Kidney epithelial cell (primary cell): ENCODE measurements at regions not wholly inside any gene's neighbourhood (a gene's known extent, or its start where the extent isn't known, plus 50 kb on each side); places are given as distances from the start of the nearest gene placed in this dataset.

Experiments
- DNase-seq: peaks from one replicate; pipeline ENCODE4 v3.0.0-alpha.2; 2010; ENCODE audit warnings: low read depth
- H3K27me3 ChIP-seq: 2 replicates; pipeline ENCODE4 v1.6.0; 2011; ENCODE audit warnings: low read length; ENCODE audit not compliant: control insufficient read depth, insufficient read depth
- H3K36me3 ChIP-seq: 2 replicates; pipeline ENCODE4 v1.5.1; 2011; ENCODE audit warnings: low read length; ENCODE audit not compliant: control insufficient read depth, insufficient read depth
- H3K4me3 ChIP-seq: 2 replicates; pipeline ENCODE4 v1.5.1; 2011; ENCODE audit warnings: low read depth, mild to moderate bottlenecking, control low read depth, low read length
- TF ChIP-seq, protein P1 (sequence below): IDR thresholded peaks from 2 replicates; pipeline ENCODE4 v1.5.1; 2011; ENCODE audit warnings: mild to moderate bottlenecking, moderate library complexity, low read length, control low read depth, inconsistent platforms; ENCODE audit not compliant: insufficient read depth, poor library complexity, severe bottlenecking

DNA sequence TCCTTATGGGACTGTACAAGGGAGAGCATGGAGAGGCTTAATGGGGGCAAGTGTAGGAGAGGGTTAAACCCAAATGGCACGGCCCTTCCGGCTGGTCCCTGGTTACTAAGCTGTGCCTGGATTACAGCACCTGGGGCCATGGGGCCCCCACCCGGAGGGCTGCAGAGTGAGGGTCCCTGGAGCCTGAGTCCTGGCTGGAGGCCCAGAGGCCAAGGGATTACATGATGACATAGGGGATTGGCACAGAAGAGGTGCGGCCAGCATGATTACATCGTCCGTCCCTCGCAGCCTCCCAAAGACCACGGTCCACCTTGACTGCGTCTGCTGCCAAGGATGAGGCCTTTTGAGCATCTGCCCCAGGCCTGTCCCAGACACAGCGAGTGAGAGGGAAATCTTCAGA is 149.4 kb downstream of the URI1 start:
- TF ChIP-seq, protein P1, sequence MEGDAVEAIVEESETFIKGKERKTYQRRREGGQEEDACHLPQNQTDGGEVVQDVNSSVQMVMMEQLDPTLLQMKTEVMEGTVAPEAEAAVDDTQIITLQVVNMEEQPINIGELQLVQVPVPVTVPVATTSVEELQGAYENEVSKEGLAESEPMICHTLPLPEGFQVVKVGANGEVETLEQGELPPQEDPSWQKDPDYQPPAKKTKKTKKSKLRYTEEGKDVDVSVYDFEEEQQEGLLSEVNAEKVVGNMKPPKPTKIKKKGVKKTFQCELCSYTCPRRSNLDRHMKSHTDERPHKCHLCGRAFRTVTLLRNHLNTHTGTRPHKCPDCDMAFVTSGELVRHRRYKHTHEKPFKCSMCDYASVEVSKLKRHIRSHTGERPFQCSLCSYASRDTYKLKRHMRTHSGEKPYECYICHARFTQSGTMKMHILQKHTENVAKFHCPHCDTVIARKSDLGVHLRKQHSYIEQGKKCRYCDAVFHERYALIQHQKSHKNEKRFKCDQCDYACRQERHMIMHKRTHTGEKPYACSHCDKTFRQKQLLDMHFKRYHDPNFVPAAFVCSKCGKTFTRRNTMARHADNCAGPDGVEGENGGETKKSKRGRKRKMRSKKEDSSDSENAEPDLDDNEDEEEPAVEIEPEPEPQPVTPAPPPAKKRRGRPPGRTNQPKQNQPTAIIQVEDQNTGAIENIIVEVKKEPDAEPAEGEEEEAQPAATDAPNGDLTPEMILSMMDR, result no peak

DNA sequence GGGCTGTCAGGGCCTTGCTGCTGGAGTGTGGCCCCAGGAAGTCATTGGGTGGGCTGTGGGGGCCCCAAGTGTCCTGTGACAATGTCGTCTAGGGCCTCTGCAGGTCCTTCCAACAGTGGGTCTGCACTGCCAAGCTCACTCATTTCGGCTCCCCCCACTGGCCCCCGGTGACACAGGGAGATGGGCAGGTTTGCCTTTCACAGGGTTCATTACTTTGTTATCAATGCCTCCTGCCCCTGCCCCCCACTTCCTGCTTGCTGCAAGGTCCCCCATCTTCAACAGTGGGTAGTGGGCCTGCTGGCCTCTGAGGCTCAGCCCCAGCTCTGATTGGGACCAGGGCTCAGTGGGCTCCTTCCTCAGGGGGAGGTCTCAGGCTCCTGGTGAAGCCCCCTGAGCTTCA is 149.8 kb downstream of the URI1 start:
- no peak overlapping the region for H3K4me3 ChIP-seq
- no peak for DNase-seq
- no peaks in the 10 kb centered on the region for H3K27me3 ChIP-seq
- TF ChIP-seq, protein P1, result no peak
- H3K36me3 ChIP-seq, result no peaks in the 10 kb centered on the region

More for the DNA sequence above, 149.4 kb downstream of the URI1 start:
- H3K27me3 ChIP-seq, result no peaks in the 10 kb centered on the region
- no peaks in the 10 kb centered on the region for H3K36me3 ChIP-seq
- H3K4me3 ChIP-seq, result no peak overlapping the region
- DNase-seq, result no peak

DNA sequence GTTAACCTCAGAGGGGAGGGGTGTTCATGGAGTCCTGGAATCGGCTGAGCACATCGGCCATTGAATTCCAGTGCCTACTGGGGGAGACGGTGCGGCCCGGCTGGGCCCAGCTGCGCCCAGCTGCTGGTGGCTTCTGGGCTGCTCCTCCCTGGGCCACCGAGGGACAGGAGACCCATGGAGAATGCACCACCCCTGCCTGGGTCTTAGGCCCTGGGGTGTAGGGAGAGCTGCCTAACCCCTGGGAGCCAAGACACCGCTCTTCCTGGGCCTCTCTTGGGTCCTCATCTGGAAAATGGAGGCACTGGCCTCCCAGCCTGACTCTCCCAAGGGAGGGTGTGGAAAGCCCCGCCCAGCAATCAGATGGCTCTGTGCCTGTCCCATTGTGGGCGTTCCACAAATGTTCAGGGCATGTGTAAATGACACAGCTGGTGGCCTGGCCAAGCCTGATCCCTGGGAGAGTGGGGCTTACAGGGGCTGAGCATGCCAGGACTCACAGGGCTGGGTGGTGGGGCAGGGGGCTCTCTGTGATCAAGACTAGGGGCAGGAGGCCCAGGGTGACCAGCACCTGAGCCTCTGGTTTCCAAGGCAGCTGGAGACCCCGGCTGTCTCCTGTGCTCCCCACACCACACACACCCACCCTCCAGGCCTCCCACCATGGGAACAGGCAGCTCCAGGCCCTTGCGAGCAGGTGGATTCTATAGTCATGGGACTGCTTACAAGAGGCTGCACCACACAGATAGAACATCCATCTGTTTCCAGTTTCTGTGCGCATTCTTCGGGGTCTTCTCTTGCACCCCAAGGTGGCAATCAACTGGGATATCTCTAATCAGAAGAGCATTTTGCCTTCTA is 150.9 kb downstream of the URI1 start:
- TF ChIP-seq, protein P1, result no peak
- Histone ChIP-seq H3K4me3 (no peak overlapping the region), H3K27me3 (no peaks in the 10 kb centered on the region), H3K36me3 (no peaks in the 10 kb centered on the region)
- DNase-seq, result no peak

DNA sequence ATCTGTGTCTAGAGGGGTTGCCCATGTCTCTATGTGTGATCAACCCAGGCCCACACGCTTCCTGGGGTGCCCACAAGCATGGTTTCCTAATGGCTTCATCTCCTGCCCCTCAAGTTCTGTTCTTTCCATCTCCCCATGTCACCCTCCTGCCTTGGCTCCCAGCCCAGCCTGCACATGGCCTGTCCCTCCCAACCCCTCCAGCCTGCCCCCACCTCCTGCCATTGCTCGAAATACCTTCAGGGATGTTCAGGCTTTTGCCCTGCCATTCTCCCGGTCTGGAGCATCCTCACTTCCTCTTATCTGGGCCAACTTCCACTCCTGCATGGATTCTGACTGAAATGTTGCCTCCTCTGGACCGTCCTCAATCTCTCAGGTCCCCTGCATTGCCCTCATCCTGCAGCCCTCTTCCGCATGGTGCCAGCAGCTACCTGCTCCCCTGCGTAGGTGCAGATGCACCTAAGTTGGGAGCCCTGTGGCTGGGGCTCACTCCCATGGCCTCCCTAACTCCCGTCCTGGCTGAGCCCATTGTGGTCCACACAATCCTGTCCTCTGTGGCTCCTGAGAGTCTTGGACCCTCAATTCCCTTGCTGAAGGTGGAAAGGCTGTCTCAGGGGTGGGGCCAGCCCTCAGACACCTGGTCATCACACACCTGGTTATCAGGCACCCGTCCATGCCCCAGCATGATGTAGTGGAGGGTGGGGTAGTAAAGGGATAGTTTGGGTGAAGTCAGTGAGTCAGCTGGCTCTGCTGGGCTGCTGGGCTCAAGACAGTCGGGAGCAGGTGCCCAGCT is 152.1 kb downstream of the URI1 start:
- H3K27me3 ChIP-seq, result no peaks in the 10 kb centered on the region
- no peak overlapping the region for H3K4me3 ChIP-seq
- TF ChIP-seq, protein P1, result no peak
- no peaks in the 10 kb centered on the region for H3K36me3 ChIP-seq
- DNase-seq, result no peak

DNA sequence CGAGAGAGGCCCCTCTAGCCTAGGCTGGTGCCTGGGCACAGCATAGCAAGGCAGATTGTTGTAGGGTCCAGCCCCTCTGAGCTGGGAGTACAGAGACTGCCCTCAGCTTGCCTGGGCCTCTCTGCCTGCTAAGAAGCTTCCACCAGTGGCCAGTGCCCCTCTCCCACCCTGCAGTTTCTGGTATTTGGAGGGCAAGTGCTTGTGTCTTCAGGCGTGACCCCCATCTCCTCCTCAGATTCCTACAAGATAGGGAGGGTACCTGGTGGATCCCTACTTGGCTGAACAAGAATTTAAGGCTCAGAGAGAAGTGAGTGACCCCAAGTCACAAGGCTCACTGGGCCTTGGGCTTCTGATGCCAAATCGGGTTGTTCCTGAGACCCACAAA is 152.7 kb downstream of the URI1 start:
- DNase-seq, result no peak
- TF ChIP-seq, protein P1, result no peak

More for the DNA sequence above, 152.7 kb downstream of the URI1 start:
- H3K4me3 ChIP-seq, result no peak overlapping the region
- no peaks in the 10 kb centered on the region for H3K36me3 ChIP-seq
- no peaks in the 10 kb centered on the region for H3K27me3 ChIP-seq
